Neural cell (in vitro differentiated cells): ENCODE measurements at regions not wholly inside any gene's neighbourhood (a gene's known extent, or its start where the extent isn't known, plus 50 kb on each side); places are given as distances from the start of the nearest gene placed in this dataset.

Experiments used
- EP300 ChIP-seq: fragments of 450-650 bp; conservative IDR thresholded peaks from 2 replicates; pipeline ENCODE4 v1.6.1; 2014; ENCODE audit warnings: antibody characterized with exemption, mild to moderate bottlenecking, moderate library complexity; ENCODE audit not compliant: poor library complexity, severe bottlenecking
- EZH2 ChIP-seq: fragments of 200-600, 300-800 bp; shearing (Covaris generic), sonication (generic); IDR thresholded peaks from 2 replicates; pipeline ENCODE4 v1.6.1; 2014; ENCODE audit warnings: antibody characterized with exemption, low read length, borderline replicate concordance, mild to moderate bottlenecking; ENCODE audit not compliant: insufficient read depth, poor library complexity, severe bottlenecking
- POLR2AphosphoS5 ChIP-seq: IDR thresholded peaks from 2 replicates; pipeline ENCODE4 v1.6.1; 2012
- SMC3 ChIP-seq: fragments of 450-650 bp; conservative IDR thresholded peaks from 2 replicates; pipeline ENCODE4 v1.6.1; 2014; ENCODE audit warnings: antibody characterized with exemption, mild to moderate bottlenecking, moderate library complexity; ENCODE audit not compliant: poor library complexity
- TF ChIP-seq, protein P1 (sequence below): fragments of 450-650 bp; IDR thresholded peaks from 2 replicates; pipeline ENCODE4 v1.5.1; 2014; ENCODE audit warnings: antibody characterized with exemption, mild to moderate bottlenecking, moderate library complexity; ENCODE audit not compliant: poor library complexity, severe bottlenecking
- TF ChIP-seq, protein P2 (sequence below): IDR thresholded peaks from 2 replicates; pipeline ENCODE4 v1.6.1; 2012; ENCODE audit warnings: borderline replicate concordance

DNA sequence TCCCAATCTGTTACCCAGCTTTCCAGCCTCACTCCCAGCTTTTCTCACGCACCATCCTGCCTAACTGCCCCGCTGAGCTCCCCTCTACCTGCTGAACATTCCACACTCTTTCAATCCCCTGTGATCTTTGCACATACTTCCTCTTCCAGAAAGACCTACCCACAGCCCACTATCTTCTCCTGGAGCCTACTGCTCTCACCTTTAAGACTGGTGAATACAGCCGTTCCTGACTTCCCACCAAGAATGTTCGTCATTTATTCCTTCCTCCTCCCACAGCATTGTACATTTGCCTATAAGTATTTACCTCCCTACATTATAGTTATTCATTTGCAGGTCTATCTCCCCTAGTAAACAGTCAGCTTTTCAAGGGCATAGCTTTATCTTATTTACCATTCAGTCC lies 61.9 kb upstream of the MBOAT1 start:
- TF ChIP-seq, protein P1, sequence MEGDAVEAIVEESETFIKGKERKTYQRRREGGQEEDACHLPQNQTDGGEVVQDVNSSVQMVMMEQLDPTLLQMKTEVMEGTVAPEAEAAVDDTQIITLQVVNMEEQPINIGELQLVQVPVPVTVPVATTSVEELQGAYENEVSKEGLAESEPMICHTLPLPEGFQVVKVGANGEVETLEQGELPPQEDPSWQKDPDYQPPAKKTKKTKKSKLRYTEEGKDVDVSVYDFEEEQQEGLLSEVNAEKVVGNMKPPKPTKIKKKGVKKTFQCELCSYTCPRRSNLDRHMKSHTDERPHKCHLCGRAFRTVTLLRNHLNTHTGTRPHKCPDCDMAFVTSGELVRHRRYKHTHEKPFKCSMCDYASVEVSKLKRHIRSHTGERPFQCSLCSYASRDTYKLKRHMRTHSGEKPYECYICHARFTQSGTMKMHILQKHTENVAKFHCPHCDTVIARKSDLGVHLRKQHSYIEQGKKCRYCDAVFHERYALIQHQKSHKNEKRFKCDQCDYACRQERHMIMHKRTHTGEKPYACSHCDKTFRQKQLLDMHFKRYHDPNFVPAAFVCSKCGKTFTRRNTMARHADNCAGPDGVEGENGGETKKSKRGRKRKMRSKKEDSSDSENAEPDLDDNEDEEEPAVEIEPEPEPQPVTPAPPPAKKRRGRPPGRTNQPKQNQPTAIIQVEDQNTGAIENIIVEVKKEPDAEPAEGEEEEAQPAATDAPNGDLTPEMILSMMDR = no peak
- no peak for TF ChIP-seq SMC3
- TF ChIP-seq, protein P2, sequence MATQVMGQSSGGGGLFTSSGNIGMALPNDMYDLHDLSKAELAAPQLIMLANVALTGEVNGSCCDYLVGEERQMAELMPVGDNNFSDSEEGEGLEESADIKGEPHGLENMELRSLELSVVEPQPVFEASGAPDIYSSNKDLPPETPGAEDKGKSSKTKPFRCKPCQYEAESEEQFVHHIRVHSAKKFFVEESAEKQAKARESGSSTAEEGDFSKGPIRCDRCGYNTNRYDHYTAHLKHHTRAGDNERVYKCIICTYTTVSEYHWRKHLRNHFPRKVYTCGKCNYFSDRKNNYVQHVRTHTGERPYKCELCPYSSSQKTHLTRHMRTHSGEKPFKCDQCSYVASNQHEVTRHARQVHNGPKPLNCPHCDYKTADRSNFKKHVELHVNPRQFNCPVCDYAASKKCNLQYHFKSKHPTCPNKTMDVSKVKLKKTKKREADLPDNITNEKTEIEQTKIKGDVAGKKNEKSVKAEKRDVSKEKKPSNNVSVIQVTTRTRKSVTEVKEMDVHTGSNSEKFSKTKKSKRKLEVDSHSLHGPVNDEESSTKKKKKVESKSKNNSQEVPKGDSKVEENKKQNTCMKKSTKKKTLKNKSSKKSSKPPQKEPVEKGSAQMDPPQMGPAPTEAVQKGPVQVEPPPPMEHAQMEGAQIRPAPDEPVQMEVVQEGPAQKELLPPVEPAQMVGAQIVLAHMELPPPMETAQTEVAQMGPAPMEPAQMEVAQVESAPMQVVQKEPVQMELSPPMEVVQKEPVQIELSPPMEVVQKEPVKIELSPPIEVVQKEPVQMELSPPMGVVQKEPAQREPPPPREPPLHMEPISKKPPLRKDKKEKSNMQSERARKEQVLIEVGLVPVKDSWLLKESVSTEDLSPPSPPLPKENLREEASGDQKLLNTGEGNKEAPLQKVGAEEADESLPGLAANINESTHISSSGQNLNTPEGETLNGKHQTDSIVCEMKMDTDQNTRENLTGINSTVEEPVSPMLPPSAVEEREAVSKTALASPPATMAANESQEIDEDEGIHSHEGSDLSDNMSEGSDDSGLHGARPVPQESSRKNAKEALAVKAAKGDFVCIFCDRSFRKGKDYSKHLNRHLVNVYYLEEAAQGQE = no peak
- no peak for TF ChIP-seq EZH2
- no peak for TF ChIP-seq POLR2AphosphoS5
- no peak for TF ChIP-seq EP300
